ENCODE measurements at regions not wholly inside any gene's neighbourhood (a gene's known extent, or its start where the extent isn't known, plus 50 kb on each side); places are given as distances from the start of the nearest gene placed in this dataset.

DNA sequence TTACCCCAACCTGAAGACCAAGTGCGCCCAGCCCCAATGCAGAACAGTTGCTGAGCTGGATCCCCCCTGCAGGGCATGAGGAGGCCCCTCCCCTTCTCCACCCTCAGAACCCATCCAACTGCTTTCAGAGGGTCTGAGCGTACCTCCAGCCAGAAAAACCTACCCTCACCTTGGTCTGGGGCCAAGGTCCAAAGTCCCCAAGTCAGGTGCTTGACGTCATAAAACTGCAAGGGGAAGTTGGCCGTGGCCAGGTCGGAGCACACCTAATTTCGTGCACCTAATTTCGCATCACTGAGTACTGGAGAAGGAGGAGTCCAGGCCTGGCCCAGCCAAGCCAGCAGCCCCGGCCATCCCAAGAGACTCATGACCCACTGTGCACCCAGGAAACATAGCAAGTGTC is 289.8 kb downstream of the CTTN start (continued):
- TF ChIP-seq, protein P1, sequence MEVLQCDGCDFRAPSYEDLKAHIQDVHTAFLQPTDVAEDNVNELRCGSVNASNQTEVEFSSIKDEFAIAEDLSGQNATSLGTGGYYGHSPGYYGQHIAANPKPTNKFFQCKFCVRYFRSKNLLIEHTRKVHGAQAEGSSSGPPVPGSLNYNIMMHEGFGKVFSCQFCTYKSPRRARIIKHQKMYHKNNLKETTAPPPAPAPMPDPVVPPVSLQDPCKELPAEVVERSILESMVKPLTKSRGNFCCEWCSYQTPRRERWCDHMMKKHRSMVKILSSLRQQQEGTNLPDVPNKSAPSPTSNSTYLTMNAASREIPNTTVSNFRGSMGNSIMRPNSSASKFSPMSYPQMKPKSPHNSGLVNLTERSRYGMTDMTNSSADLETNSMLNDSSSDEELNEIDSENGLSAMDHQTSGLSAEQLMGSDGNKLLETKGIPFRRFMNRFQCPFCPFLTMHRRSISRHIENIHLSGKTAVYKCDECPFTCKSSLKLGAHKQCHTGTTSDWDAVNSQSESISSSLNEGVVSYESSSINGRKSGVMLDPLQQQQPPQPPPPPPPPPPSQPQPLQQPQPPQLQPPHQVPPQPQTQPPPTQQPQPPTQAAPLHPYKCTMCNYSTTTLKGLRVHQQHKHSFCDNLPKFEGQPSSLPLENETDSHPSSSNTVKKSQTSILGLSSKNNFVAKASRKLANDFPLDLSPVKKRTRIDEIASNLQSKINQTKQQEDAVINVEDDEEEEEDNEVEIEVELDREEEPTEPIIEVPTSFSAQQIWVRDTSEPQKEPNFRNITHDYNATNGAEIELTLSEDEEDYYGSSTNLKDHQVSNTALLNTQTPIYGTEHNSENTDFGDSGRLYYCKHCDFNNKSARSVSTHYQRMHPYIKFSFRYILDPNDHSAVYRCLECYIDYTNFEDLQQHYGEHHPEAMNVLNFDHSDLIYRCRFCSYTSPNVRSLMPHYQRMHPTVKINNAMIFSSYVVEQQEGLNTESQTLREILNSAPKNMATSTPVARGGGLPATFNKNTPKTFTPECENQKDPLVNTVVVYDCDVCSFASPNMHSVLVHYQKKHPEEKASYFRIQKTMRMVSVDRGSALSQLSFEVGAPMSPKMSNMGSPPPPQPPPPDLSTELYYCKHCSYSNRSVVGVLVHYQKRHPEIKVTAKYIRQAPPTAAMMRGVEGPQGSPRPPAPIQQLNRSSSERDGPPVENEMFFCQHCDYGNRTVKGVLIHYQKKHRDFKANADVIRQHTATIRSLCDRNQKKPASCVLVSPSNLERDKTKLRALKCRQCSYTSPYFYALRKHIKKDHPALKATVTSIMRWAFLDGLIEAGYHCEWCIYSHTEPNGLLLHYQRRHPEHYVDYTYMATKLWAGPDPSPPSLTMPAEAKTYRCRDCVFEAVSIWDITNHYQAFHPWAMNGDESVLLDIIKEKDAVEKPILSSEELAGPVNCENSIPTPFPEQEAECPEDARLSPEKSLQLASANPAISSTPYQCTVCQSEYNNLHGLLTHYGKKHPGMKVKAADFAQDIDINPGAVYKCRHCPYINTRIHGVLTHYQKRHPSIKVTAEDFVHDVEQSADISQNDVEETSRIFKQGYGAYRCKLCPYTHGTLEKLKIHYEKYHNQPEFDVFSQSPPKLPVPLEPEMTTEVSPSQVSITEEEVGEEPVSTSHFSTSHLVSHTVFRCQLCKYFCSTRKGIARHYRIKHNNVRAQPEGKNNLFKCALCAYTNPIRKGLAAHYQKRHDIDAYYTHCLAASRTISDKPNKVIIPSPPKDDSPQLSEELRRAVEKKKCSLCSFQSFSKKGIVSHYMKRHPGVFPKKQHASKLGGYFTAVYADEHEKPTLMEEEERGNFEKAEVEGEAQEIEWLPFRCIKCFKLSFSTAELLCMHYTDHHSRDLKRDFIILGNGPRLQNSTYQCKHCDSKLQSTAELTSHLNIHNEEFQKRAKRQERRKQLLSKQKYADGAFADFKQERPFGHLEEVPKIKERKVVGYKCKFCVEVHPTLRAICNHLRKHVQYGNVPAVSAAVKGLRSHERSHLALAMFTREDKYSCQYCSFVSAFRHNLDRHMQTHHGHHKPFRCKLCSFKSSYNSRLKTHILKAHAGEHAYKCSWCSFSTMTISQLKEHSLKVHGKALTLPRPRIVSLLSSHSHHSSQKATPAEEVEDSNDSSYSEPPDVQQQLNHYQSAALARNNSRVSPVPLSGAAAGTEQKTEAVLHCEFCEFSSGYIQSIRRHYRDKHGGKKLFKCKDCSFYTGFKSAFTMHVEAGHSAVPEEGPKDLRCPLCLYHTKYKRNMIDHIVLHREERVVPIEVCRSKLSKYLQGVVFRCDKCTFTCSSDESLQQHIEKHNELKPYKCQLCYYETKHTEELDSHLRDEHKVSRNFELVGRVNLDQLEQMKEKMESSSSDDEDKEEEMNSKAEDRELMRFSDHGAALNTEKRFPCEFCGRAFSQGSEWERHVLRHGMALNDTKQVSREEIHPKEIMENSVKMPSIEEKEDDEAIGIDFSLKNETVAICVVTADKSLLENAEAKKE (CRISPR knock-in tag; IDR thresholded peaks at IDR 0.05): no peak
- TF ChIP-seq CREB1 (CRISPR knock-in tag; IDR thresholded peaks at IDR 0.05; ENCODE audit: low read depth) (no peak), STAT1 (IDR thresholded peaks at IDR 0.05; ENCODE audit: unreplicated experiment) (no peak)
- TF ChIP-seq, protein P2, sequence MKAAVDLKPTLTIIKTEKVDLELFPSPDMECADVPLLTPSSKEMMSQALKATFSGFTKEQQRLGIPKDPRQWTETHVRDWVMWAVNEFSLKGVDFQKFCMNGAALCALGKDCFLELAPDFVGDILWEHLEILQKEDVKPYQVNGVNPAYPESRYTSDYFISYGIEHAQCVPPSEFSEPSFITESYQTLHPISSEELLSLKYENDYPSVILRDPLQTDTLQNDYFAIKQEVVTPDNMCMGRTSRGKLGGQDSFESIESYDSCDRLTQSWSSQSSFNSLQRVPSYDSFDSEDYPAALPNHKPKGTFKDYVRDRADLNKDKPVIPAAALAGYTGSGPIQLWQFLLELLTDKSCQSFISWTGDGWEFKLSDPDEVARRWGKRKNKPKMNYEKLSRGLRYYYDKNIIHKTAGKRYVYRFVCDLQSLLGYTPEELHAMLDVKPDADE (IDR thresholded peaks at IDR 0.05): no peak

DNA sequence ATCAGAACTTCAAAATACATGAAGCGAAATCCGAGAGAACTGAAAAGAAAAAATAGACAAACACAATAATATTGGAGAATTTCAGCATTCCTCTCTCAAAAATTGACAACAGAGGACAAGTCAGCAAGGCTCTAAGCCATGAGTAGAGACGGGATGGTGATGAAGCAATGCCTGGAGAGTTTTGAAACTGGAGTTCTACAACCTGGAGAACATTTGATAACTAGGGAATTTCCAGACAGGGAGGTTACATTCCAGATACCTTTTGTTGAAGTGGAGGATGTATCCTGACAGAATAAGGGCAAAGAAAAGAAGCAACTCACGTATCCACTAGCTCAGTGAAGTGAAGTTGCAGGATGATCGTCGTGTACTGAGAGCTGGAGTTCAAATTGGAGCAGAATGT is 291.4 kb downstream of the CTTN start:
- no peak for TF ChIP-seq EZH2 (IDR thresholded peaks at IDR 0.05; ENCODE audit: low read depth, unreplicated experiment)
- no peak for TF ChIP-seq JUNB (IDR thresholded peaks at IDR 0.05; ENCODE audit: unreplicated experiment)
- TF ChIP-seq, protein P2 (IDR thresholded peaks at IDR 0.05): no peak
- TF ChIP-seq CREB1 (CRISPR knock-in tag; IDR thresholded peaks at IDR 0.05; ENCODE audit: low read depth): no peak
- TF ChIP-seq NANOG (IDR thresholded peaks at IDR 0.05; ENCODE audit: borderline replicate concordance): no peak
- TF ChIP-seq, protein P1 (CRISPR knock-in tag; IDR thresholded peaks at IDR 0.05): no peak
- H3K36me3 ChIP-seq (ENCODE audit: insufficient read depth): no peaks in the 10 kb centered on the region
- Mint-ChIP-seq H3K9me3 (peaks cover 5% of the 10 kb centered on the region), H3K27me3 (ENCODE audit: insufficient read depth, low read depth, poor library complexity) (peaks cover 13% of the 10 kb centered on the region), H3K27ac (no peak overlapping the region), H3K4me3 (no peak overlapping the region), H3K4me1 (peaks cover 8% of the 10 kb centered on the region), H3K36me3 (ENCODE audit: low read depth) (peaks cover 19% of the 10 kb centered on the region)
- peaks cover 7% of the 10 kb centered on the region; the same call in 1 of the 2 replicates for H3K9me2 ChIP-seq (ENCODE audit: insufficient read depth)
- no peak overlapping the region for H3K4me2 ChIP-seq
- no peaks in the 10 kb centered on the region for H3K4me1 ChIP-seq (ENCODE audit: insufficient read depth)
- no peaks in the 10 kb centered on the region for H3K79me2 ChIP-seq (replicated peaks; ENCODE audit: insufficient read depth)
- H3F3A ChIP-seq (replicated peaks; ENCODE audit: low read depth): no peaks in the 10 kb centered on the region
- DNase-seq (ENCODE audit: low spot score): no peak
- no peak overlapping the region for H2AFZ ChIP-seq
- ATAC-seq: no peak
- H3K27me3 ChIP-seq (ENCODE audit: insufficient read depth): no peaks in the 10 kb centered on the region
- H3K27ac ChIP-seq (ENCODE audit: low read depth): no peak overlapping the region
- no peaks in the 10 kb centered on the region for H4K20me1 ChIP-seq (replicated peaks; ENCODE audit: insufficient read depth)
- no peak overlapping the region for H3K4me3 ChIP-seq

Data from GM23338 (cell line).